ENCODE measurements at regions not wholly inside any gene's neighbourhood (a gene's known extent, or its start where the extent isn't known, plus 50 kb on each side); places are given as distances from the start of the nearest gene placed in this dataset.
"Not testable (repeated sequence)": the region's sequence is repeated elsewhere in the genome, so short reads cannot be mapped to it uniquely, and the experiment has no call there.

DNA sequence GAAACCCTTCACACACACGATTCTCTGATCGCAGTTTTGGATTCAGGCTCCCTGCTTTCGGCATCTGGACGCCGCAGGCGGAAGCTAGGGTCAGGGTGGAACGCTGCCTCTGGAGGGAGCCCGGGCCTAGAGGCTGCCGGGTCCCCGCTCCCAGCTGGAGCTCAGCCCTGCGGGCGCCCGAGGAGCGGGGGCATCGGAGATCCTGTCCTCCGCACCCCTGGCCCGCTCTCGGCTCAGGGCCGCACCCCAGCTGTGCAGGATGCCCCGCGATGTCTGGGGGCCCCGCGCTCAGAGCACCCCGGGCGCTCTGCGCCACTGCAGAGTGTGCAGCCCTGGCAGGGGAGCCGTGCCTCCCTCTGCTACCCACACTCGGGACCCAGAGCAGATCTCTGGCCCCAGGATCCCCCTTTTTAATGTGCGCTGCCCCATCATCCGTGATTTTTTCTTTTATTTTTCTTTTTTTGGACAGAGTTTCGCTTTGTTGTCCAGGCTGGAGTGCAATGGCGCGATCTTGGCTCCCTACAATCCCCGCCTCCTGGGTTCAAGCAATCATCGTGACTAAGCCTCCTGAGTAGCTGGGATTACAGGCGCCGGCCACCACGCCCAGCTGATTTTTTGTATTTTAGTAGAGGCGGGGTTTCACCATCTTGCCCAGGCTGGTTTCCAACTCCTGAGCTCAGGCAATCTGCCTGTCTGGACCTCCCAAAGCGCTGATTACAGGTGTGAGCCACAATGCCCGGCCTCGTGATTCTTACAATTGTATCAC lies 54.8 kb upstream of the TUBA3E start:
- TF ChIP-seq, protein P1, sequence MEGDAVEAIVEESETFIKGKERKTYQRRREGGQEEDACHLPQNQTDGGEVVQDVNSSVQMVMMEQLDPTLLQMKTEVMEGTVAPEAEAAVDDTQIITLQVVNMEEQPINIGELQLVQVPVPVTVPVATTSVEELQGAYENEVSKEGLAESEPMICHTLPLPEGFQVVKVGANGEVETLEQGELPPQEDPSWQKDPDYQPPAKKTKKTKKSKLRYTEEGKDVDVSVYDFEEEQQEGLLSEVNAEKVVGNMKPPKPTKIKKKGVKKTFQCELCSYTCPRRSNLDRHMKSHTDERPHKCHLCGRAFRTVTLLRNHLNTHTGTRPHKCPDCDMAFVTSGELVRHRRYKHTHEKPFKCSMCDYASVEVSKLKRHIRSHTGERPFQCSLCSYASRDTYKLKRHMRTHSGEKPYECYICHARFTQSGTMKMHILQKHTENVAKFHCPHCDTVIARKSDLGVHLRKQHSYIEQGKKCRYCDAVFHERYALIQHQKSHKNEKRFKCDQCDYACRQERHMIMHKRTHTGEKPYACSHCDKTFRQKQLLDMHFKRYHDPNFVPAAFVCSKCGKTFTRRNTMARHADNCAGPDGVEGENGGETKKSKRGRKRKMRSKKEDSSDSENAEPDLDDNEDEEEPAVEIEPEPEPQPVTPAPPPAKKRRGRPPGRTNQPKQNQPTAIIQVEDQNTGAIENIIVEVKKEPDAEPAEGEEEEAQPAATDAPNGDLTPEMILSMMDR (IDR thresholded peaks at IDR 0.05; ENCODE audit: low read depth, low read length), result no peak
- H3K4me3 ChIP-seq (replicated peaks in 1 of 2; ENCODE audit: low read depth in 2 of 2, low read length in 2 of 2), result peak overlapping the region; percentile 27 to 46
- peak; percentile 19 to 51 for DNase-seq (ENCODE audit: low read depth in 2 of 2)

DNA sequence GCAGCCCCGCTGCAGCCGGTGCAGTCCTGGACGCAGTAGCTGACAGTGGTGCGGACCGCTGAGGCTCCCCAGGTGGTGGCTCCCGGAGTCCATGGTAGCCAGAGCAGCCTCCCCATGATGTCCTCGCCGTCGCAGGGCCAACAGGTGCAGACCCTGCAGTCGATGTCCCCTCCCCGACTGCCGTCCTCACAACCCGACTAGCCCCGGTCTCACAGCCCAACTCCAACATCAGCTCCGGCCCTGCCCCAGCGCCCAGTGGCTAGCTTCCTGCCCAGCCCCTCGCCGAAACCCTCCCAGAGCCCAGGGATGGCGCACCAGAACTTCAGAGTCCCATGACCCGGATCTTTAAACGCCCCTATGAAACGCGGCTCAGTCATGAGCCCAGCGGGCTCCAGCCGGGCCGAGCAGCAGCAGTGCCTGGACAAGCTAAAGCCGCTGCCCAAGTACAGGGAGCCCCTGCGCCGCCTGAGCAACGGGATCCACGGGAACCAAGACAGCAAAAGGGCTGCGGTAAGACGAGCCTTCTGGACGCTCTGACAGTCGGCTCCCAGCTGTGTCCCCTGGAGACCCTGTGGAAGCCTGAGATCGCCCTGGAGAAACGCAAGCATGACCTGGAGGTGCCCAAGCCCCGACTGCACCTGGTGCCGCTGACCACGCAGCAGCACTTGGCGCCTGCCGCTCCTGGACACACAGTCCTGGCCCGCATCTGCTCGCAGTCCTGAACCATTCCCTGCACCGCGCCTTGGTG lies 53.8 kb upstream of the TUBA3E start:
- TF ChIP-seq, protein P1 (IDR thresholded peaks at IDR 0.05; ENCODE audit: low read depth, low read length), result no peak
- H3K4me3 ChIP-seq (replicated peaks in 1 of 2; ENCODE audit: low read depth in 2 of 2, low read length in 2 of 2), result no peak overlapping the region
- DNase-seq (ENCODE audit: low read depth in 2 of 2), result no peak

DNA sequence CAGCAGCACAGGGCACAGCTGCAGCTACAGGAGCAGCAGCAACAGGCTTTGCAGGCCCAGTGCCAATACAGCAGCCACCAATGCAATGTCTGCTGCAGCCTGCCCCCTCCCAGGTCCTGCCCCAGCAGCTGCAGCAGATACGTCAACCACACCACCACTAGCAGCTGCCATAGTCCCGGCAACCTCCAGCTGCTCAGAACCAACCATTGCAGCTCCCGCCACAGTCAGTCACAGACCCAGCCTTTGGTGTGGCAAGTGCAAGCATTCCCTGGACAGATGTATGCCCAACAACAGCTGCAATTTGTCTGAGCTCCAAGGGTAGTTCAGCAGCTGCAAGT lies 53.3 kb upstream of the TUBA3E start:
- no peak overlapping the region for H3K4me3 ChIP-seq (replicated peaks in 1 of 2; ENCODE audit: low read depth in 2 of 2, low read length in 2 of 2)
- DNase-seq (ENCODE audit: low read depth in 2 of 2), result no peak
- TF ChIP-seq, protein P1 (IDR thresholded peaks at IDR 0.05; ENCODE audit: low read depth, low read length), result no peak

DNA sequence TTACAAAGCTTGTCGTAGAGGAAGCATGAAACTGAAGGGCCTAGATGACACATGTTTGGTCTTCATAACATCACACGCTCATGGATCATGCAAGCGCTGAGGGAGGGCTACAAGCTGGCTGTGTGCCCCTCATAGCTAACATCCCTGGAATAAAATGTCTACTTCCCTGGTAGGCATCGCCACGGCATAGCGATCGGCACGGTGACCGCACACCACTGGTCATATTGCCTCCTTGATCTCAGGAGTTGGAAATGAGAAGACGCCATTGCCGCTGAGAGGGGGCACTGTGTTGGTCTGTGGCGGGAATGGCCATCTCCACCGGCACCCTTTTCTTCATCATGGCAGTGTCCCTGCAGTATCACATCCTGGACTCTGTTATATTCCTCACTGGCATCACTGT lies 50.1 kb upstream of the TUBA3E start:
- DNase-seq (ENCODE audit: low read depth in 2 of 2); H3K4me3 ChIP-seq (replicated peaks in 1 of 2; ENCODE audit: low read depth in 2 of 2, low read length in 2 of 2): not testable (repeated sequence)
